CD4-positive, alpha-beta T cell treated with Interleukin-6 at 100 ng/mL for 8 hours (primary cell): ENCODE measurements at regions not wholly inside any gene's neighbourhood (a gene's known extent, or its start where the extent isn't known, plus 50 kb on each side); places are given as distances from the start of the nearest gene placed in this dataset.
"Not testable (repeated sequence)": the region's sequence is repeated elsewhere in the genome, so short reads cannot be mapped to it uniquely, and the experiment has no call there.

Experiments used
- DNase-seq: peaks from one replicate; pipeline ENCODE4 v3.0.0-alpha.2; 2020; ENCODE audit warnings: mixed read lengths, low spot score

DNA sequence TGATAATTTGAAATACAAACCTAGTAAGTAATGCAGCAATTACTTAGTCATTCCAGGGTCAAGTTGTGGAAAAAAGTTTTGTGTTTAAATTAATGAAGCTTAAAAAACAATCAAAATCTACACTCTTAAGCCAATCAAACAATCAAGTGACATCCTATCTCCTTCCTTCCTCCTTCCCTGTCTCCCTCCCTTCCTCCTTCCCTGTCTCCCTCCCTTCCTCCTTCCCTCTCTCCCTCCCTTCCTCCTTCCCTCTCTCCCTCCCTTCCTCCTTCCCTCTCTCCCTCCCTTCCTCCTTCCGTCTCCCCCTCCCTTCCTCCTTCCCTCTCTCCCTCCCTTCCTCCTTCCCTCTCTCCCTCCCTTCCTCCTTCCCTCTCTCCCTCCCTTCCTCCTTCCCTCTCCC, 111.4 kb upstream of the RBPJ start:
- DNase-seq = not testable (repeated sequence)

DNA sequence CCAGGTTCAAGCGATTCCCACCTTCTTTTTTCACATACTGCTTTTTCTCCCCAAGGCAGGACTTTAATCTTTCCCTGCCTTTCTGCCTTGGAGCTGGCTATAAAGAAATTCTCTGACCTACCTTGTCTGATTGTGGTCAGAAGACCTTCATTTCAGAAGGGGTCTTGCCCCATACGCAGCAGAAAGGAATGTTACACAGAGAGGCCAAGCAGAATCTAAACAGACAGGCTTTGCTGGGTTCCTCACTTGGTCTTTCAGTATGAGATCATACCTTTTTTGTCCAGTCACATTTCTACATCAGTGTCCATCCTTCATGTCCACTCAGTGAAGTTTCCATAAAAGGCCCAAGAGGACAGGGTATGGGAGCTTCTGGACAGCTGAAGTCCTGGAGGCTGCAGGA, 108.3 kb upstream of the RBPJ start:
- DNase-seq = no peak

DNA sequence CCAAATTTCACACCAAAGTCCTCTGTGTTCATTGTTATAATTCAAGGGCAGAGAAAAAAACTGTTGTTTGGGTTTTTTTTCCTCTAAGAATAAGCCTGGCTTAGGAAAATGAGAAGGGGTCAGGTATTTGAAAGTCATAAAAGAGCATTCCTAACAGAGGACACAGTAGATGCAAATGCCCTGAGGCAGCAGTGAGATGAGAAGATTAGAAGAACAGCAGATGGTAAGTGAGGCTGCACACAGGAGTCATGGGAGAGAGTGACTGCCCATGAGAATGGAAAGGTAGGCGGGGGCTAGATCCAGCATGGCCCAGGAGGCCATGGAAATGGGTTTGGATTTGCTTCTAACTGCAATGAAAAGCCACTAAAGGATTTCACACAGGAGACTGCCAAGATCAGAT, 107.5 kb upstream of the RBPJ start:
- DNase-seq = no peak

DNA sequence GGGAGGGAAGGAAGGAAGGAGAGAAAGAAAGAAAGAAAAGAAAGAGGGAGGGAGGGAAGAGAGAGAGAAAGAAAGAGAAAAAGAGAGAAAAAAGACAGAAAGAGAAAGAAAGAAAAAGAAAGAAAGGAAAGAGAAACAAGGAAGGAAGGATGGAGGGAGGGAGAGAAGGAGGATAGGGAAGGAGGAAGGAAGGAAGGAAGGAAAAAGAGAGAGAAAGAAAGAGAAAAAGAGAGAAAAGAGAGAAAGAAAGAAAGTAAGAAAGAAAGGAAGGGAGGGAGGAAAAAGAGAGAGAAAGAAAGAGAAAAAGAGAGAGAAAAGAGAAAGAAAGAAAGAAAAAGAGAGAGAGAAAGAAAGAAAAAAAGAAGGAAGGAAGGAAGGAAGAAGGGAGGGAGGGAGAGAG, 105.8 kb upstream of the RBPJ start:
- DNase-seq = no peak

DNA sequence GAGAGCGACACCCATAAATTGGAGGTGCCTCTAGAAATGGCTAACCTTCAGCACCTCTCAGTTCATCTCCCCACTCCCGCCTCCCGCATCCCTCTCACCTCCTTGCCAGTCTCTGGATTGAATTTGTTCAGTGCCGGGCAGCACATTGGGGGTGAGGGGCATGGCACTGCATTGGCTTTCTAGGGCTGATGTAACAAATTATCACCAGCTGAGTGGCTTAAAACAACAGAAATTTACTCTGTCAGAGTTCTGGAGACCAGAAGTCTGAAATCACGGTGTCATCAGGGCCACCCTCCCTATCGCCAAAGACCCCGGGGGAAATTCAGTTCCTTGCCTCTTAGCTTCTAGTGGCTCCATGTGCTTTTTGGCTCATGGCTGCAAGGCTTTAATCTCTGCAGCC, 105.1 kb upstream of the RBPJ start:
- DNase-seq = no peak

DNA sequence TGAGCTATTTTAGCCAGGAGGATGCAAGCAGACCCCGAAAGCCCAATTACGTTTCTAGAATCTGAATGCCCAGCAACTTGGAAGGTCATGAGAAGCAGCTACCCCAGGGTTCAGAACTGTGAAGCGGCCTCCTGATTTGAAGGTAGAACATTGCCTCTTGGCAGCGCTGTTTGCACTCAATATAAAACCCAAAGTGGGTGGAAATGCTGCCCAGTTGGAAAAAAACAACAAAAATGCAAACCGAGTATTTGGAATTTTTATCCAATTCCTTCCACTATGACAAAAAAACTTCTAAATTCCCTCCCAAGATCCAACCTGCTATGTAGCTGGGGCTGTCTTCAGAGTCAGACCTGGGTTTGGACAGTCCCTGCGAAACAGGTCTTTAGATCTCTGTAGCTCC, 103.3 kb upstream of the RBPJ start:
- no peak for DNase-seq

DNA sequence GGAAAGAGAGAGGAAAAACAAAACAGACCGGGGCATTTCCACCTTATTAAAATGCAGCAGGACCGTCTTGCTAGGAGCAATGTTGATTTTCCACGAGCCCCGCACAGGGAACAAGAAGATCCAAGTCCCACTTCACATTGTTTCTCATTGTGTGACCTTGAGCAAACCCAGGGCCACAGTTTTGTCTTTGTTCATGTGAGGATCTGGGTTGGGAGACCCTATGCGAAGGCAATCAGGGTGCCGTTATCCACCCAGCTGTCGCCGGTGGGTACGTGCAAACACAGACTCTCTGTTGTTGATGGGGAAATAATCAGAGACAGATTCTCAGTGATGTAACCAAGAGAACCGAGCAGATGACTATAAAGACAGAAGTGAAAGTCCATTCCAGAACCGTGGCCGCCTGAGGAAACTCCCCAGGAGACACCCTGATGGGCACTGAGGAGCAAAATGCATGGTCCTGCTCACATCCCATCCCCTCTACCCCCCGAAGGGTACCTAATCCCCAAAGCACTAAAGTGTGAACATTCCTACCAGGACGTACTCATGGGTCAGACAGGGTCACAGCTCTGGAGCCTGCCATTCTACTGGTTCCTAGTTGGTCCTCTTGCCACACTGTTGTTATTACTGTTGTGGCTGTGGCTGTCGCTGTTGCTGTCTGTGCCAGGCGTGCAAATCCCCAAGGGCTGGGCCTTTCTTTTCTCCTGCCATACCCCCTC, 102.7 kb upstream of the RBPJ start:
- DNase-seq = no peak

DNA sequence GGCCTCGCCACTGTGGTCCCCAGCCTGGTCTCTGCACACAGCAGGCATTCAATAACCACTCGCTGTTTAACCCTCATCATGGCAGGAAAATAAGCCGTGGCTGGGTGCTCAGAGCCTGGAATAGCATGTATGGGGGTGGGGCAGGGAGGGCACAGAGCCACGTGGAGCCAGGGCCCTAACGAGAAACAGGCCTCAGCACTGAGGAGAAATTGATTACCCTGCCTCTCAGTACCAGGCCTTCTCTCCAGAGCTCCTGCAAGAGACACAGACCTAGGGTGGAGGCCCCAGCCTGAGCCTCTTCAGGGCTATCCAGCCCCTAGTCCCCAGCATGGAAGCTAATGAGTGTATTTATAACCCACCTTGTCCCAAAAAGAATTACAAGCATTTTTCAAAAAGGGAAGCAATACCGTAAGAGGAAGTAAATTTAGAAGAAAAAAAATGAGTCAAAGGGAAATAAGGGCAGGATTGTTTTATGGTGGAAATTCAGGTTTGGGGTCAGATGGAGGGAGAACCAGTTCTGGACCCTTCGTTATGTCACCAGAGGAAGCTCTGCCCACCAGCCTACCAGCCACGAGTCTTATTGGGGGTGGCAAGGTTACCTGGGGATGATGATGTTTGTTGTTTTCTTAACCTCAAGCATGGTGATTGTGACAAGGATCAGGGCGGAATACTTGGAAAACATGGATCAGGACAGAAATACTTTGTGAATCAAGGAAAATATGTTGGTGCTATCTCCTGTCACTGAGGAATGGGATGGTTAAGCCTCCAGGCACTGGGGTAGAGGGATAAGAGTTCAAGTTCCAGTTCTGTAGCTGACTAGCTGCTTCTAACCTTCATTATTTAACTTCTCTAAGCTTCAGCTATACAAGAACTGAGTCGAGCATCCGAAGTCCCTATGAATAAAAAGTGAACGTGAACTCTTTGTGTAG, 101.9 kb upstream of the RBPJ start:
- DNase-seq = no peak

DNA sequence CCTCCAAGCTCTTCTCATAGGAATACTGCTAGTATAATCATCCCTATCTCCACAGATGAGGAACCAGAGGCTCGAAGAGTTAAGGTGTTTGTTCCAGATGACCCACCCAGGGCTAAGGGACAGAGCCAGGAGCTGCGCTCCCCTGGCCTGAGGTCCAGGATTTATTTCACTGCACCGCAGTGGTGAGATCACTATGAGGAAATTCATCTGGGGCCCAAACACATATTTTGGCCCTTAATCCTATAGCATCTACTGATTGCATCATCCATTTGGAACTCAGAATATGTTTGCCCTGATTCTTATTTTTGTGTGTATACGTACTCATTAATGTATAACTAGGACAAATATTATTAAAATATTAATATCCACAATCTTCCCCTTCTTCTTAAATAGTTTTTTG, 100.1 kb upstream of the RBPJ start:
- DNase-seq = no peak

DNA sequence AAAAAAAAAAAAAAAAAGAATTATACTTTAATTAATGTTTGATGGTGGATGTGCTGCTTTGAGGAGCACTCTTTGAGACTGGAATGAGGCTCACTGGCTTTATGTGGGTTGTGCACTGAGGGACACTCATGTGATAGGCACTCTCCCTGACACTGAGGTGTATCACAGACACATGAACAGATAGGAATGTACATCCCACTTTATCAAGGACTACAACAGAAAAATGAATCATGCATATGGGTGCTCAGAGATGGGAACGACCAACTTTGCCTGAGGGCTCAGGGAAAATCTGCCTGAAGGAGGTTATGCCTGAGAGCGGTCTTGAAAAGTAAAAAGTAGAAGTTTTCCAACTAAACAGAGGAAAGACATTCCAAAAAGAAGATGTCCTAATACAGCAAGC, 97.7 kb upstream of the RBPJ start:
- no peak for DNase-seq

DNA sequence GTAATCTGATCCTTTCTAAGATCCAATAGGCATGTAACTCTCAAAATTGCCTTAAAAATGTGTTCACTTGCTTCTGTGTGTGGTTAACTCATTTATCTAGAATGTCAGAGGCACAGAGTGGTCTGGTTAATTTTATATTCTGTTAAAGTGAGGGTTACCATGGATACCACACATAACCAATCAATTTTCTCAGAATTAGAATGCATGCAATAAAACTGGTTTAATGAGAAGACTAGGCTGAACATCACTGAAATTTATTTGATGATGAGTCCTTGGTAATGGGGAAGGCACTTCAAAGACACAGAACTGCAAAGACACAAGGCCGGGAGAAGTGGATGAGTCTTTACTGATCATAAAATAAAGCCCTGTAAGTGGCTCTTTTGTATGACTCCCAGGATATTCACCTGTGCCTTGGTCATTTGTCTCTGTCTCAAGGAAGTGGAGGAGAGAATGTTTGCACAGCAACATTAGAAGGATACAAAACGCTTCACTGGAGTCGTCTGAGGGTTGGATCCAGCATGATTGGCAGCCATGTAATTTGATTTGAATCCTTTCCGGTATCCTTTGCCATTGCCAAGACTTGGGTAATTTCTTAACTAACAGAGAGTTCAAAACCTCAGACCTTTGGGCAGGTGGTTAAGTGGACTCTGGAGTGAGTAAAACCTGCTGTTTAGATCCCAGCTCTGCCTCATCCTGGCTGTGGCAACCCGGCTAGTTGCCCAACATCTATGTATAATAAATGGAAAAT, 94.0 kb upstream of the RBPJ start:
- DNase-seq = no peak

DNA sequence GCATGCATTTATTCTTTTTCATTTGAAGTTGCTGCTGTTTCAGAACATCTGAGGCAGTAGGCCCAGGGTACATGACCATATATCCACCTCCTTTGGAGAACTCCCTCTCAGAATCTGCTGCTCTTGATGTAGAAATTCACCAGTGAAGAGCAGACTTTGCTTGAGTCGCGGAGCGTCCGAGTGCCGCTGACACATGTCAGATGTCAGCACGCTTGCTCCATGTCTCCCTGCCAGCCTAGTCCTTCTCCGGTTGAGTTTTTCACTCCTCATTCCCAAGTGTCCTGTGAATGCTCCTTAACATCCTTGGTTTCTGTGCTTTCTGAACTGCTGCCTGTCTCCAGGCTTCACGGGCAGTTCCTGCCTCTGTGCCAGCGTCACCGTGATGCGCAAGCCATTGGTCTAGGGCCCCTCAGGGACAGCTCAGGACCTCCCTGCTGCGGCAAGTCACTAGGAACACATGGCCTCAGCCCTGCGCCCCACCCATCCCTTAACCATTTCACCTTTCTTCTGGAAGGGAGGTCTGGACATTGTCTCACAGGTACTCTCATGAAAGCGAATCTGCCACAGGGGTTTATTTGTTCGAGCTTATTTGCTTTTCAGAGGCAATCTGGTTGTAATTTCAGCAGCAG, 93.1 kb upstream of the RBPJ start:
- no peak for DNase-seq

DNA sequence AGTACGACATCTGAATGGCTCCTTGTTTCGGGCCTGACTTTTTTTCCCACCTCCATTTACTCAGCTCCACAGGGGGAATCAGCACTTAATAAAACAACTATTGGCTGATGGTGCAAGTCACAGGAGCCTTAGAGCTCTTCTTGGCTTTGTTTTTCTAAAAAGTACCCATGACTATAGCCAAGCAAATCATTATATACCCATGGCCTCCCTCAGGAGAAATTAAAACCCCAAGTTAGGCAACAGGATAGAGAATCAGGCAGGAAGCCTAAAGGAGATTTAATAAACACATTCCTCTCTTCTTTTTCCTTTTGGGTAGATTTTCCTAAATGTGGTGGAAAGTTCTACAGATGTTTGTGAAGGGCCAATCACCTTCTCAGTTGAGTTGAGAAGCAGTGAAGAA, 91.9 kb upstream of the RBPJ start:
- DNase-seq = no peak

DNA sequence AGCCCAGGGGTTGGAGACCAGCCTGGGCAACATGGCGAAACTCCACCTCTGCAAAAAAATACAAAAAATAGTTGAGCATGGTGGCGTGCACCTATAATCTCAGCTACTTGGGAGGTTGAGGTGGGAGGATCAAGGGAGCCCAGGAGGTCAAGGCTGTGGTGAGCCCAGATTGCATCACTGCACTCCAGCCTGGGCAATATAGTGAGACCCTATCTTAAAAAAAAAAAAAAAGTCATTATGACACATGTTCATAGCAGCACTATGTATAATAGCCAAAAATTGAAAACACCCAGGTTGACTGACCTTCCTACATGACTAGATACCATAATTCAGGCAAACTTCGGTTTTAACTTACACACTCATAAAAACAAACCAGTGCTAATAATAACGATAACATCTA, 90.8 kb upstream of the RBPJ start:
- no peak for DNase-seq

DNA sequence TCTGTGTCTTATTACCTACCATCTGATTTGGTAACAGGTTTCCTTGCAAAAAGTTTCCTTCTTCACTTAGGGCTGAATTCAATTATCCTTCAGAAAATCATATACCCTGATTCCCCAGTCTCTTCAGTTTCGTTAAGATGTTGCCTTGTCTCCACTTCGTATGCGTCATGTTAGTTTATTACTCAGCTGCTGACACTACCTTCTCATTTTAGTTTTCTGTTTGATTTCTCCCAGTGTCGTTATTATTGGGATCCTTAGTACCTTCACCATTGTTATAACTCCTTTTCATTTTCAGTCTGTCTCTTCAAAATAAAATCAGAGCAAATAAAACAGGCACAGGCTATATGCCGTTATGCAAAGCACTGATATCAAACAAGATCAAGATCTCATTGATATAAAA, 87.5 kb upstream of the RBPJ start:
- no peak for DNase-seq

DNA sequence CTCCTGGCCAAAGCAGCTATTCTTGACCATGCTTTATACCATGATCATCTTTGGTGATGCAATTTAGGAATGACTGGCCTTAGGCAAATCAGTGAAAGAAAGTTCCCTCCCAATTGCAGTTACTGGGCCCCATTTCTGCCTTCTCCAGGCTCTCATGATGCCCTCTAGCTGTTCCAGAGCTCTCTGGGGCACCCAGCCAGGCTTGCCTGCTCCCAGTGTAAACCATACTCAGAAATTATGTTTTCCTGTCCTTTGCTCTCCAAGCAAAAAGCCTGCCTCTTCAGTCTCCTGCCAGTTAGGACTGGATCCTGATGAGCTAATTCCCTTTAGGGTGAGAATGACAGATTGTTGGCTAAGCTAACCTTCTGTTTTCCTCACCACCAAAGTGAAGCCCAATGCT, 85.3 kb upstream of the RBPJ start:
- no peak for DNase-seq

DNA sequence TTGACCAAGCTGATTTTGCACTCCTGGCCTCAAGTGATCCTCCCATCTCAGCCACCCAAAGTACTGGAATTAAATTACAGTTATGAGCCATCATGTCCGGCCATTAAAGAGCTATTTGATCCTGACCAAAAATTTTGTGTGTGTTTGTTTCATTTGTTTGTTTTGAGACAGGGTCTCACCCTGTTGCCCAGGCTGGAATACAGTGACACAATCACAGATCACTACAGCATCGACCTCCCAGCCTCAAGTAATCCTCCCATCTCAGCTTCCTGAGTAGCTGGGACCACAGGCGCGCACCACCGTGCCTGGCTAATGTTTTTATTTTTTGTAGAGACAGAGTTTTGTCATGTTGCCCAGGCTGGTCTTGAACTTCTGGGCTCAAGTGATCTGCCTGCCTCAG, 82.9 kb upstream of the RBPJ start:
- no peak for DNase-seq

DNA sequence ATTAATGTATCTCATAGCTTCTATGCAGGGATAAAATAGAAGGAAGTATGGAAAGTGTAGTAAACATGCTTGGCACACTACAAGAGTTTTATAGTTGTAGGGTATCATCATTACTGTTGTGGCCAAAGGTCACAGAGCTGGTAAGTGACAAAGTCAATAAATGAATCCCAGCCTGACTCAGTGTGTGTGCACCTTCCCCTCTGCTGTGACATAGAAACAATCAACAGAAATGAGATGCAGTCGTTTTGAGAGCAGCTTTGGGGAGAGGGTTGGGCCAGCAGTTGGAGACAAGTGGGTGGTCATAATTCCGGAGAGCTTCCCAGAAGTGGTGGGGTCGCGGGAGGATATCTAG, 82.4 kb upstream of the RBPJ start:
- no peak for DNase-seq

DNA sequence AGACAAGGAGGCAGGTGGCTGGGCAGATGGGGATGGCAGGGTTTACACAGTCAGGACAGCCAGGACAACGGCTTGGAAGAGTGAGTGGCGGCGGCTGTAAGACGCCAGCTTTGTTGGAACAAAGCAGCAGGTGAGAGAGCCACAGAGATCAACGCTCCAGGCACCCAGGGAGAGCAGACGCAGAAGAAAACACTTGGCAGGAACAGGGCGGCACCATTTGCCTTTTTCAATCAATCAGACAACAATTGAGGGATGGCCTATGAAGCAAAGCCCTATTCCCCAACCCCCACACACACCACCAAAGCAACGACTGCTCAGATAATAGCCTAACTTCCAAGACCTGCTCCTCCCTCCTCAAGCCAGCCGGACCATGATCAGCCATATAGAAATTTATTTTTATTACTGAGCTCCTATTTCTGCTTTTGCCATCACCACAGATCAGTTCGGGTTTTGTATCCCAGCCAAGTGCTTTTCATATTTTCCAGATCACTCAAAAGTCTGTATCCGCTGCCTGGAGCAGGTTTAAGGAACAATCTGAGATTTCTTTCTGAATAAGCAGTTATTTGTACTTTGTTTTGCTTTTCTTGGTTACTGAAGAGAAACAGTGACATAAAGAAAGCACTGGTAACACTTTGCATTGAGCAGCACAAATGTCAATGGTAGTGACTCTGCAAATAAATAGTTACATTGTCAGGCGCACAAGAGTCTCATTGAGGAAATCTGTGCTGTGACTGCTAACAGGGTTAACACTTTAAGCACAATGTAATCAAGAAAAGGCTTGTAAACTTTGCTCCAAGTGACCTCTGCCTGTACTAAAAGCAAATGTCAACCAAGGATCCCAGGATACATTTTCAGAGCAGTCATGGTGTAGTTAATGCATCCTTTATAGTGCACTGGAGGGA, 81.8 kb upstream of the RBPJ start:
- no peak for DNase-seq

DNA sequence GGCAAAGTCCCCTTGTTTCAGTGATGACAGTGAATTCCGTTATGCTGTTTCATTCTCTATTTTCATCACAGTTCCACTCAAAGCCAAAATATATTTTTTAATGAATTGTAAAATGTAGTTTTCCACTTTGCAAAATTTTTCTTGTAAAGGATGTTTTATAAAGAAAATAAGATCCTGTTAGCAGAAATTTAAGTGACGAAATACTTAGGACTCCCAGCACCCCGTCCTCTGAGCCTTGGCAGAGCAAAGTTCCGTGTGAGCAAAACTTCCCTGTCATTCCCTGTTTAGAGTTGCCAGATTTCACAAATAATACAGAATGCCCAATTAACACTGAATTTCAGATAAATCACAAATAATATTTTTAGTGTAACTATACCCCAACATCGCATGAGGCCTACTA, 81.0 kb upstream of the RBPJ start:
- DNase-seq = no peak

DNA sequence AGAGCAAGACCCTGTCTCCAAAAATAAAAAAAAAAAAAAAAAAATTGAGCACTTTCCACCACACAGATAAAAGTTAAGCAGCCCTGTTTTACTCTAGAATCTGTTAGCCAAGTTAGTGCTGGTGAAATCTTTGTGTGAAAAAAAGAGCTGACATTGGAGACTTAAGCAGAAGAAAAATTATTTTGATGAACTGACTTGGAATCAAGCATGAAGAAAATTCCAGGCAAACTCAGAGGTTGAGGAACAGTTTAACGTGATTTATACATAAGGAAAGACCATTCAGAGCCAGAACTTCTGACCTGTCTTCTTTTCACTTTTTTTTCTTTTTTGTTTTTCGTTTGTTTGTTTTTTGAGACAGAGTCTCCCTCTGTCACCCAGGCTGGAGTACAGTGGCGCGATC, 79.6 kb upstream of the RBPJ start:
- no peak for DNase-seq

DNA sequence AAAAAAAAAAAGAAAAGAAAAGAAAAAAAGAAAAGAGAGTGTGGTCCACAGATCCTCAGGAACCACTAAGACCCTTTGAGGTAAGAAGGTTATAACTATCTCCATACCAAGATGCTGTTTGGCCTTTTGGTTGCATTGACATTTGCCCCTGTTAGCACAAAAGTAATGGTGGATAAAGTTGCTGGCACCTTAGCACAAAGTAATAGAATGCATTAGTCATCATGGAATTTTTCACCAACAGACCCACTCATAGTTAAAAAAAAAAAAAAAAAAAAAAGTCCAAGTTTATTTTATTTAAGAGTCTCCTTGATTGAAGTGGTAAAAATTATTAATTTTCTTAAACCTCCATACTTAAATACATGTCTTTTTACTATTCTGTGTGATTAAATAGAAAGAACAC, 78.4 kb upstream of the RBPJ start:
- DNase-seq = no peak
